Lung (tissue), 11 donors: ENCODE measurements at regions not wholly inside any gene's neighbourhood (a gene's known extent, or its start where the extent isn't known, plus 50 kb on each side); places are given as distances from the start of the nearest gene placed in this dataset.

Experiments used
- ATAC-seq: fragments of 200-7000 bp; cut with Tn5 transposase; one replicate; pipeline ENCODE4 v1.9.1; 2020; ENCODE audit warnings: moderate number of reproducible peaks; ENCODE audit not compliant: insufficient read depth, low FRiP score
- DNase-seq, 3 donors: peaks; one replicate each; pipeline ENCODE4 v3.0.0-alpha.2; 2013 to 2017
- H3K27ac ChIP-seq, 2 donors: one replicate each; pipeline ENCODE4 v1.5.1; 2013; ENCODE audit warnings: mild to moderate bottlenecking in 2 of 2, moderate library complexity in 2 of 2, control low read depth in 1 of 2, inconsistent platforms in 1 of 2, low read depth in 1 of 2, low read length in 1 of 2
- H3K27me3 ChIP-seq, 3 donors: one replicate each; pipeline ENCODE4 v1.5.1; 2013; ENCODE audit warnings: low read length in 2 of 3; ENCODE audit not compliant: control insufficient read depth in 3 of 3, insufficient read depth in 3 of 3
- H3K36me3 ChIP-seq, 4 donors: one replicate each; pipeline ENCODE4 v1.5.1; 2013; ENCODE audit warnings: low read length in 4 of 4, mild to moderate bottlenecking in 1 of 4, moderate library complexity in 1 of 4; ENCODE audit not compliant: control insufficient read depth in 4 of 4, insufficient read depth in 4 of 4
- H3K4me1 ChIP-seq, 5 donors: one replicate each; pipeline ENCODE4 v1.5.1; 2013; ENCODE audit warnings: low read length in 5 of 5, mild to moderate bottlenecking in 2 of 5, moderate library complexity in 1 of 5; ENCODE audit not compliant: control insufficient read depth in 5 of 5, insufficient read depth in 5 of 5
- H3K4me3 ChIP-seq: one replicate; pipeline ENCODE4 v1.5.1; 2013; ENCODE audit warnings: mild to moderate bottlenecking, control low read depth, moderate library complexity
- H3K9ac ChIP-seq, 2 donors: one replicate each; pipeline ENCODE4 v1.5.1; 2013; ENCODE audit warnings: low read length in 2 of 2, control low read depth in 1 of 2; ENCODE audit not compliant: insufficient read depth in 1 of 2
- H3K9me3 ChIP-seq, 4 donors: one replicate each; pipeline ENCODE4 v1.5.1; 2013; ENCODE audit warnings: low read length in 3 of 4, mild to moderate bottlenecking in 1 of 4, moderate library complexity in 1 of 4; ENCODE audit not compliant: control insufficient read depth in 4 of 4, insufficient read depth in 3 of 4
- WGBS, 2 donors: extraction: QIAGEN DNeasy Blood & Tissue Kit; methylation state at CpG; one replicate each; pipeline ENCODE4 v1.1.7; 2013; 5-methylcytosine and 5-hydroxymethylcytosine counted together
- TF ChIP-seq, protein P1 (sequence below): IDR thresholded peaks from 2 replicates; pipeline ENCODE4 v1.5.1; 2012; ENCODE audit warnings: mild to moderate bottlenecking; ENCODE audit errors: control extremely low read depth, extremely low read depth
- donor health status: control.
- donor health status: control.
- donor health status: Bipolar disorder and iron deficiency.
- donor health status: healthy.
- donor health status: DM: yes; HTN: yes; CAD: no.

DNA sequence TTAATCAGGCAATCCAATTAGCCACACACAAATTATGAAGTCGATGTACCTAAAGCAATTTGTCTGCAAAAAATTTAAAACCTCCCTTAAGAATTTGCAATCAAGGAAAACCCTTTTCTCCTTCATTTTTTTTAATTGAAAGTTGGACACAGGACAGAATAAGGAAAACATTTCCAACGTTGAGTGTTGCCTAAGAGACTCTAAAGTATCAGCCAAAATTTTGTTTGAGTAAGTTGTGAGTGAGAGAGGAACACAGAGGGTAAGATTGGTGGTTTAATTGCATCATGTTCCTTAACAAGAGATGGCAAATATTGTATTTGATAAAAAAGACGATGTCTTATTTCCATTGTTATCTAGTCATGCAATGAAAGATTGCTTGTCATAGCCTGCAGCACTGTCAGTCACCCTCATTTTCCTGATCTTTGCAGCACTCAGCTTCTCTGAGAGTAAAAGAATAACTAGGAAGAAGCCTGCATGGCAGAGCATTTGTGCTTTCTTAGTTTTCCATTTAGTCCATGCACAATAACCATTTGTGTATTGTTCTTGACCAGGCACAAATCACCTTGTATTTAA is 115.5 kb downstream of the ICOS start:
- DNase-seq: peak in 2 of 3 donors; percentile 50 to 72
- Histone ChIP-seq H3K9me3 (no peaks in the 10 kb centered on the region), H3K27me3 (no peaks in the 10 kb centered on the region), H3K27ac (no peak overlapping the region), H3K4me3 (no peak overlapping the region), H3K4me1 (peaks cover 0 to 6% (median 0%) of the 10 kb centered on the region in 5 donors), H3K36me3 (no peaks in the 10 kb centered on the region), H3K9ac (no peak overlapping the region)
- peak; percentile 11 for ATAC-seq
- WGBS, 2 donors: 42 to 51% methylated on average over 3 of the region's 3 CpGs
- TF ChIP-seq, protein P1, sequence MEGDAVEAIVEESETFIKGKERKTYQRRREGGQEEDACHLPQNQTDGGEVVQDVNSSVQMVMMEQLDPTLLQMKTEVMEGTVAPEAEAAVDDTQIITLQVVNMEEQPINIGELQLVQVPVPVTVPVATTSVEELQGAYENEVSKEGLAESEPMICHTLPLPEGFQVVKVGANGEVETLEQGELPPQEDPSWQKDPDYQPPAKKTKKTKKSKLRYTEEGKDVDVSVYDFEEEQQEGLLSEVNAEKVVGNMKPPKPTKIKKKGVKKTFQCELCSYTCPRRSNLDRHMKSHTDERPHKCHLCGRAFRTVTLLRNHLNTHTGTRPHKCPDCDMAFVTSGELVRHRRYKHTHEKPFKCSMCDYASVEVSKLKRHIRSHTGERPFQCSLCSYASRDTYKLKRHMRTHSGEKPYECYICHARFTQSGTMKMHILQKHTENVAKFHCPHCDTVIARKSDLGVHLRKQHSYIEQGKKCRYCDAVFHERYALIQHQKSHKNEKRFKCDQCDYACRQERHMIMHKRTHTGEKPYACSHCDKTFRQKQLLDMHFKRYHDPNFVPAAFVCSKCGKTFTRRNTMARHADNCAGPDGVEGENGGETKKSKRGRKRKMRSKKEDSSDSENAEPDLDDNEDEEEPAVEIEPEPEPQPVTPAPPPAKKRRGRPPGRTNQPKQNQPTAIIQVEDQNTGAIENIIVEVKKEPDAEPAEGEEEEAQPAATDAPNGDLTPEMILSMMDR: no peak

DNA sequence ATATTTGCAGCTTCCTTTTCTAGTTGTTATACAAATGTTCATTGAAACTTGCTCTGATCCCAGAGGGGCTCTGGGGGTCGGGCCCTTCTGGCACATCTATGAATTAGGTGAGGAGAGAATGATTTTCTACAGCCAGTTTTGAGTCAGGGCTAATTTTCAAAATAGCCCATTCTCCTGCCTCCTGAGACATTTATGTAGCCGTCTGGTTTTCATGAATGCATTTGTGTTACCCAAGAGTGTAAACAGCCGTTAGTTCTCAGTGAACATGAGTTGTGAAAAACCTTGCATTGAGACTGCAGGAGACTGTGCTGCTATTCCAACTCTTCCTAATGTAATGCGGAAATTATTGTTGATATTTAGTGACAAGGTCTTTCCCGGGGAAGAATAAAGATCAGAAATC is 122.5 kb downstream of the ICOS start:
- no peak for ATAC-seq
- peak in 2 of 3 donors; percentile 49 to 69 for DNase-seq
- 68 to 76% methylated on average over 5 of the region's 5 CpGs for WGBS, 2 donors

DNA sequence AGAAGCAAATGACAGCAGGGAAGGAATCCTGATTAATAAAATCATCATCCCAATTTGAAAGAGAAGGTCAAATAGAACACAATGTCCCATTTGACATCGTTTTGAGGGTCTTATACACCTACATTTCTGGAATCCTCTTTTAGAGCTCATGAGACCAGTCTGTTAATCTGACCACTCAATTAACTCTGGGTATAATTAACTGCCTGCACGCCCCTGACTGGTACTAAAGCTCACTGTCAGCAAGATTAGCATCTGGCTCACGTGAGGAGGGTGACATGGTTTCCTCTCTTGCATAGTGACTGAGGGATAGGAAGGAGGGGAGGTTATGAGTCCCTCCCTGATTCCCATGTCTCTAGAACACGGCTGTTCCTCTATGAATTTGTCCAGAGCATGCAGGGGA is 124.3 kb downstream of the ICOS start:
- ATAC-seq (no peak), DNase-seq (no peak)
- Histone ChIP-seq H3K9me3 (no peaks in the 10 kb centered on the region), H3K4me1 (no peaks in the 10 kb centered on the region), H3K27ac (no peak overlapping the region), H3K9ac (no peak overlapping the region), H3K36me3 (no peaks in the 10 kb centered on the region), H3K4me3 (no peak overlapping the region), H3K27me3 (no peaks in the 10 kb centered on the region)
- TF ChIP-seq, protein P1: no peak
- WGBS, 2 donors: 58 to 66% methylated on average over 4 of the region's 4 CpGs

More for the DNA sequence above, 122.5 kb downstream of the ICOS start:
- no peaks in the 10 kb centered on the region for H3K27me3 ChIP-seq
- no peak overlapping the region for H3K9ac ChIP-seq
- no peak overlapping the region for H3K4me3 ChIP-seq
- TF ChIP-seq, protein P1: no peak
- H3K36me3 ChIP-seq: no peaks in the 10 kb centered on the region
- no peak overlapping the region for H3K27ac ChIP-seq
- H3K9me3 ChIP-seq: no peaks in the 10 kb centered on the region
- H3K4me1 ChIP-seq: no peaks in the 10 kb centered on the region

DNA sequence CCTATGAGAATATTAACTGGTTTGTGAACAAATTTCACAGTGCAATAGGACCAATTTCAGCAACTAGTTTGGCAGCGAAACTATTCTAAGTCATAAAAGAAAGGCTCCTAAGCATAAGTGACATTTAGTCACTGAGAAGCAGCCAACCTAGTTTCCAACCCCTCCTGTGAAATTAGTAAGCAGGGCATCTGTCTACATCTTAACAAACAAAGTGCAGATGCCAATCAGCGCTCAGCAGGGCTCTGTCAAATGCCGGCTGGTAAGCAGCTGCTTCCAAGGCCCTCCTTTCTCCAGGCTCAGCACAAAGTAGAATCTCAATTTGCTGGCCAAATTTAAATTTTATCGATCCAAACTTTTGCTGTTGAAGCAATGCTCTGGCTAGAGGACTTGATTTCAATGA is 124.7 kb downstream of the ICOS start:
- Histone ChIP-seq H3K27ac (no peak overlapping the region), H3K9me3 (no peaks in the 10 kb centered on the region), H3K27me3 (no peaks in the 10 kb centered on the region), H3K9ac (no peak overlapping the region), H3K4me1 (no peaks in the 10 kb centered on the region), H3K36me3 (no peaks in the 10 kb centered on the region), H3K4me3 (no peak overlapping the region)
- ATAC-seq: no peak
- DNase-seq: no peak
- TF ChIP-seq, protein P1: no peak
- WGBS, 2 donors: 96 to 98% methylated on average over 4 of the region's 4 CpGs
